Tibial nerve (tissue), 4 donors: ENCODE measurements at regions not wholly inside any gene's neighbourhood (a gene's known extent, or its start where the extent isn't known, plus 50 kb on each side); places are given as distances from the start of the nearest gene placed in this dataset.

ENCODE experiments used
- DNase-seq, 2 donors: peaks; one replicate each; pipeline ENCODE4 v3.0.0-alpha.2; 2019; ENCODE audit warnings: low spot score in 2 of 2
- H3K27ac ChIP-seq, 4 donors: fragments of 200-600 bp; sonication (generic) in 3 of 4; one replicate each; pipeline ENCODE4 v1.5.1; 2017 to 2019; ENCODE audit warnings: mild to moderate bottlenecking in 1 of 4
- H3K27me3 ChIP-seq, 2 donors: fragments of 200-600 bp; sonication (generic) in 1 of 2; one replicate each; pipeline versions ENCODE4 v1.5.1 to v1.6.0; 2017 to 2019
- H3K36me3 ChIP-seq, 3 donors: fragments of 200-600 bp; sonication (generic); one replicate each; pipeline ENCODE4 v1.5.1; 2018 to 2019
- H3K4me1 ChIP-seq, 4 donors: fragments of 200-600 bp; sonication (generic) in 3 of 4; one replicate each; pipeline ENCODE4 v1.5.1; 2017 to 2019
- H3K4me3 ChIP-seq, 4 donors: fragments of 200-600 bp; sonication (generic) in 3 of 4; one replicate each; pipeline ENCODE4 v1.5.1; 2017 to 2019; ENCODE audit warnings: mild to moderate bottlenecking in 1 of 4, moderate library complexity in 1 of 4
- H3K9me3 ChIP-seq, 4 donors: fragments of 200-600 bp; sonication (generic) in 3 of 4; one replicate each; pipeline ENCODE4 v1.5.1; 2017 to 2019
- CTCF ChIP-seq, 5 experiments: fragments of 200-600 bp in 3 of 5; fragments of 450-650 bp in 2 of 5; sonication (generic) in 3 of 5; IDR thresholded peaks; one replicate each; pipeline ENCODE4 v1.5.1; 2016 to 2019; ENCODE audit warnings: antibody characterized with exemption in 5 of 5, mild to moderate bottlenecking in 3 of 5, moderate library complexity in 2 of 5
- EP300 ChIP-seq, 2 donors: sonication (generic); formaldehyde crosslinking; IDR thresholded peaks; one replicate each; pipeline ENCODE4 v1.6.1; 2017; ENCODE audit warnings: antibody characterized with exemption in 2 of 2, mild to moderate bottlenecking in 1 of 2
- POLR2A ChIP-seq, 2 donors: fragments of 450-650 bp; IDR thresholded peaks; one replicate each; pipeline ENCODE4 v1.6.1; 2017; ENCODE audit warnings: antibody characterized with exemption in 2 of 2, mild to moderate bottlenecking in 2 of 2, moderate library complexity in 2 of 2
- WGBS, 2 donors: methylation state at CpG; one replicate each; pipeline ENCODE4 v1.1.5; 2018; 5-methylcytosine and 5-hydroxymethylcytosine counted together

GRCh38 chr2:15719566-15720313 lies 128.1 kb downstream of the DDX1 start:
- no peak overlapping the region for H3K27ac ChIP-seq
- WGBS, 2 donors, result 89 to 94% methylated on average over 8 of the region's 8 CpGs
- H3K36me3 ChIP-seq, result no peaks in the 10 kb centered on the region
- no peak overlapping the region for H3K4me3 ChIP-seq
- H3K9me3 ChIP-seq, result no peaks in the 10 kb centered on the region
- DNase-seq, result no peak
- TF ChIP-seq POLR2A (IDR thresholded peaks at IDR 0.05), result no peak
- no peak for TF ChIP-seq CTCF (IDR thresholded peaks at IDR 0.05)
- TF ChIP-seq EP300 (IDR thresholded peaks at IDR 0.05), result no peak
- H3K4me1 ChIP-seq, result no peaks in the 10 kb centered on the region
- H3K27me3 ChIP-seq, result no peaks in the 10 kb centered on the region

GRCh38 chr2:15720561-15721307 lies 129.1 kb downstream of the DDX1 start:
- TF ChIP-seq EP300 (IDR thresholded peaks at IDR 0.05) (no peak), POLR2A (IDR thresholded peaks at IDR 0.05) (no peak), CTCF (IDR thresholded peaks at IDR 0.05) (no peak)
- no peak overlapping the region for H3K4me3 ChIP-seq
- no peak for DNase-seq
- no peak overlapping the region for H3K27ac ChIP-seq
- 91 to 93% methylated on average over 9 of the region's 9 CpGs for WGBS, 2 donors
- no peaks in the 10 kb centered on the region for H3K4me1 ChIP-seq
- H3K36me3 ChIP-seq, result no peaks in the 10 kb centered on the region
- no peaks in the 10 kb centered on the region for H3K9me3 ChIP-seq
- H3K27me3 ChIP-seq, result no peaks in the 10 kb centered on the region

- TF ChIP-seq CTCF (IDR thresholded peaks at IDR 0.05), result no peak
- TF ChIP-seq POLR2A (IDR thresholded peaks at IDR 0.05), result no peak
- TF ChIP-seq EP300 (IDR thresholded peaks at IDR 0.05), result no peak
- Histone ChIP-seq H3K4me1 (no peaks in the 10 kb centered on the region), H3K27ac (no peak overlapping the region), H3K27me3 (no peaks in the 10 kb centered on the region), H3K4me3 (no peak overlapping the region), H3K9me3 (no peaks in the 10 kb centered on the region), H3K36me3 (no peaks in the 10 kb centered on the region)
- WGBS, 2 donors, result 84 to 93% methylated on average over 10 of the region's 10 CpGs
- no peak for DNase-seq
Observed at GRCh38 chr2:15721411-15722067, 129.9 kb downstream of the DDX1 start.

DNA sequence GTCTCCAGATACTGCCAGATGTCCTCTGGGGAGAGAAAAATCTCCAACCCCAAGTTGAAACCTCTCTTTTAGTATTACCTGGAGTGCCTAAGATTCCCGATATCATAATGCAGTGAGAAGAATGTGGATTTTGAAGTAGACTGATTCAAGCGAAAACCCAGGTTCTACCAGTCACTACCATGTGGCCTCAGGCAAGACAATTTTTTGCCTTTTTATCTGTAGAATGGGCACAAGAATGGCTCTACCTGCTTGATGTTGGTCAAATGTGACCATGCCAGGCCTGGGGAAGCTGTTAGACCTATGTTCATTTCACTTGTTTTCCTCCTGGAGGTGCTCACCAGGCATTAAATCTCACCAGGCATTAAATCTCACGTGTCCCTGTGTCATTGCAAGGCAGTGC lies 131.3 kb downstream of the DDX1 start:
- TF ChIP-seq EP300 (IDR thresholded peaks at IDR 0.05) (no peak), POLR2A (IDR thresholded peaks at IDR 0.05) (no peak), CTCF (IDR thresholded peaks at IDR 0.05) (no peak)
- WGBS, 2 donors, result 90 to 93% methylated on average over 3 of the region's 3 CpGs
- no peaks in the 10 kb centered on the region for H3K9me3 ChIP-seq
- H3K36me3 ChIP-seq, result no peaks in the 10 kb centered on the region
- no peaks in the 10 kb centered on the region for H3K27me3 ChIP-seq
- H3K4me3 ChIP-seq, result no peak overlapping the region
- H3K4me1 ChIP-seq, result no peaks in the 10 kb centered on the region
- H3K27ac ChIP-seq, result no peak overlapping the region
- DNase-seq, result no peak

- Histone ChIP-seq H3K27me3 (no peaks in the 10 kb centered on the region), H3K27ac (no peak overlapping the region), H3K4me3 (no peak overlapping the region), H3K9me3 (no peaks in the 10 kb centered on the region), H3K4me1 (no peaks in the 10 kb centered on the region), H3K36me3 (no peaks in the 10 kb centered on the region)
- 80 to 84% methylated on average over 6 of the region's 6 CpGs for WGBS, 2 donors
- TF ChIP-seq CTCF (IDR thresholded peaks at IDR 0.05), result no peak
- no peak for TF ChIP-seq POLR2A (IDR thresholded peaks at IDR 0.05)
- no peak for TF ChIP-seq EP300 (IDR thresholded peaks at IDR 0.05)
- no peak for DNase-seq
Observed at GRCh38 chr2:15724235-15724634, 132.6 kb downstream of the DDX1 start.
